ENCODE measurements at regions not wholly inside any gene's neighbourhood (a gene's known extent, or its start where the extent isn't known, plus 50 kb on each side); places are given as distances from the start of the nearest gene placed in this dataset.
"Not testable (repeated sequence)": the region's sequence is repeated elsewhere in the genome, so short reads cannot be mapped to it uniquely, and the experiment has no call there.

GRCh38 chr6:11443125-11443524, 94.4 kb upstream of the TMEM170B start:
- H3K27ac ChIP-seq (ENCODE audit: low read length, poor library complexity, severe bottlenecking); H3K18ac ChIP-seq (ENCODE audit: low read depth in 1 of 2, low read length in 2 of 2); H3K4ac ChIP-seq (ENCODE audit: low read depth in 1 of 2, low read length in 2 of 2); H2AK5ac ChIP-seq (ENCODE audit: low read length, severe bottlenecking); H2BK120ac ChIP-seq (ENCODE audit: low read depth, low read length); H3K9ac ChIP-seq (ENCODE audit: low read length); H4K91ac ChIP-seq (ENCODE audit: low read length); H3K27me3 ChIP-seq (ENCODE audit: control insufficient read depth in 1 of 2, insufficient read depth in 1 of 2, low read length in 2 of 2); H4K8ac ChIP-seq (ENCODE audit: low read length); H3K23ac ChIP-seq (ENCODE audit: low read length in 2 of 2); H3K14ac ChIP-seq (ENCODE audit: low read length in 2 of 2); H3K36me3 ChIP-seq (ENCODE audit: control insufficient read depth in 1 of 2, insufficient read depth in 2 of 2, low read depth in 1 of 2, low read length in 2 of 2); H3K79me1 ChIP-seq (replicated peaks; ENCODE audit: low read length, poor library complexity, severe bottlenecking); DNase-seq; H3K4me2 ChIP-seq (ENCODE audit: low read length, poor library complexity, severe bottlenecking); H2AFZ ChIP-seq (ENCODE audit: low read depth, low read length); H3K4me3 ChIP-seq (ENCODE audit: insufficient read depth in 1 of 2, low read depth in 1 of 2, low read length in 2 of 2); H3K4me1 ChIP-seq (ENCODE audit: control insufficient read depth, insufficient read depth, low read depth, low read length); H2BK5ac ChIP-seq (ENCODE audit: low read depth, low read length, poor library complexity, severe bottlenecking); H2BK12ac ChIP-seq (ENCODE audit: low read length in 2 of 2); H2BK15ac ChIP-seq (ENCODE audit: low read depth, poor library complexity, severe bottlenecking); H3K9me3 ChIP-seq (ENCODE audit: control insufficient read depth, low read length): not testable (repeated sequence)
- 82% methylated on average over 1 of the region's 1 CpG for WGBS

GRCh38 chr6:11442495-11442894, 95.1 kb upstream of the TMEM170B start:
- no peak overlapping the region for H3K4ac ChIP-seq (ENCODE audit: low read depth in 1 of 2, low read length in 2 of 2)

GRCh38 chr6:11439876-11440275, 97.7 kb upstream of the TMEM170B start:
- Histone ChIP-seq H3K4me1 (ENCODE audit: control insufficient read depth, insufficient read depth, low read depth, low read length) (peaks cover 1% of the 10 kb centered on the region), H2BK120ac (ENCODE audit: low read depth, low read length) (no peak overlapping the region), H3K4me2 (ENCODE audit: low read length, poor library complexity, severe bottlenecking) (no peak overlapping the region), H3K27ac (ENCODE audit: low read length, poor library complexity, severe bottlenecking) (no peak overlapping the region), H3K36me3 (ENCODE audit: control insufficient read depth in 1 of 2, insufficient read depth in 2 of 2, low read depth in 1 of 2, low read length in 2 of 2) (no peaks in the 10 kb centered on the region), H3K4me3 (ENCODE audit: insufficient read depth in 1 of 2, low read depth in 1 of 2, low read length in 2 of 2) (no peak overlapping the region), H3K79me1 (replicated peaks; ENCODE audit: low read length, poor library complexity, severe bottlenecking) (no peaks in the 10 kb centered on the region), H3K18ac (ENCODE audit: low read depth in 1 of 2, low read length in 2 of 2) (no peak overlapping the region), H3K27me3 (ENCODE audit: control insufficient read depth in 1 of 2, insufficient read depth in 1 of 2, low read length in 2 of 2) (no peaks in the 10 kb centered on the region), H2BK5ac (ENCODE audit: low read depth, low read length, poor library complexity, severe bottlenecking) (no peak overlapping the region), H3K14ac (ENCODE audit: low read length in 2 of 2) (no peak overlapping the region), H3K23ac (ENCODE audit: low read length in 2 of 2) (no peak overlapping the region), H4K91ac (ENCODE audit: low read length) (no peak overlapping the region), H2BK12ac (ENCODE audit: low read length in 2 of 2) (no peak overlapping the region), H2AFZ (ENCODE audit: low read depth, low read length) (no peak overlapping the region), H2AK5ac (ENCODE audit: low read length, severe bottlenecking) (no peak overlapping the region), H3K9me3 (ENCODE audit: control insufficient read depth, low read length) (no peaks in the 10 kb centered on the region), H3K4ac (ENCODE audit: low read depth in 1 of 2, low read length in 2 of 2) (no peak overlapping the region), H2BK15ac (ENCODE audit: low read depth, poor library complexity, severe bottlenecking) (no peak overlapping the region), H3K9ac (ENCODE audit: low read length) (no peak overlapping the region), H4K8ac (ENCODE audit: low read length) (no peak overlapping the region)
- DNase-seq, result no peak
- WGBS, result no CpG with 5 or more reads among the region's 2 CpGs

More at GRCh38 chr6:11442495-11442894, 95.1 kb upstream of the TMEM170B start:
- Histone ChIP-seq H3K4me3 (ENCODE audit: insufficient read depth in 1 of 2, low read depth in 1 of 2, low read length in 2 of 2) (no peak overlapping the region), H2AFZ (ENCODE audit: low read depth, low read length) (no peak overlapping the region), H3K9ac (ENCODE audit: low read length) (no peak overlapping the region), H3K4me2 (ENCODE audit: low read length, poor library complexity, severe bottlenecking) (no peak overlapping the region), H2BK5ac (ENCODE audit: low read depth, low read length, poor library complexity, severe bottlenecking) (no peak overlapping the region), H3K27ac (ENCODE audit: low read length, poor library complexity, severe bottlenecking) (no peak overlapping the region), H3K18ac (ENCODE audit: low read depth in 1 of 2, low read length in 2 of 2) (no peak overlapping the region), H2BK120ac (ENCODE audit: low read depth, low read length) (no peak overlapping the region), H3K23ac (ENCODE audit: low read length in 2 of 2) (no peak overlapping the region), H2AK5ac (ENCODE audit: low read length, severe bottlenecking) (no peak overlapping the region), H2BK15ac (ENCODE audit: low read depth, poor library complexity, severe bottlenecking) (no peak overlapping the region), H3K9me3 (ENCODE audit: control insufficient read depth, low read length) (no peaks in the 10 kb centered on the region), H3K27me3 (ENCODE audit: control insufficient read depth in 1 of 2, insufficient read depth in 1 of 2, low read length in 2 of 2) (no peaks in the 10 kb centered on the region), H4K8ac (ENCODE audit: low read length) (no peak overlapping the region), H2BK12ac (ENCODE audit: low read length in 2 of 2) (no peak overlapping the region), H3K79me1 (replicated peaks; ENCODE audit: low read length, poor library complexity, severe bottlenecking) (no peaks in the 10 kb centered on the region), H3K4me1 (ENCODE audit: control insufficient read depth, insufficient read depth, low read depth, low read length) (peaks cover 1% of the 10 kb centered on the region), H3K14ac (ENCODE audit: low read length in 2 of 2) (no peak overlapping the region), H4K91ac (ENCODE audit: low read length) (no peak overlapping the region), H3K36me3 (ENCODE audit: control insufficient read depth in 1 of 2, insufficient read depth in 2 of 2, low read depth in 1 of 2, low read length in 2 of 2) (no peaks in the 10 kb centered on the region)
- no peak for DNase-seq
- 84% methylated on average over 2 of the region's 2 CpGs for WGBS

GRCh38 chr6:11439017-11439420, 98.5 kb upstream of the TMEM170B start:
- Histone ChIP-seq H3K9me3 (ENCODE audit: control insufficient read depth, low read length) (no peaks in the 10 kb centered on the region), H2BK5ac (ENCODE audit: low read depth, low read length, poor library complexity, severe bottlenecking) (no peak overlapping the region), H3K36me3 (ENCODE audit: control insufficient read depth in 1 of 2, insufficient read depth in 2 of 2, low read depth in 1 of 2, low read length in 2 of 2) (no peaks in the 10 kb centered on the region), H4K8ac (ENCODE audit: low read length) (no peak overlapping the region), H3K4me3 (ENCODE audit: insufficient read depth in 1 of 2, low read depth in 1 of 2, low read length in 2 of 2) (no peak overlapping the region), H2AK5ac (ENCODE audit: low read length, severe bottlenecking) (no peak overlapping the region), H2AFZ (ENCODE audit: low read depth, low read length) (no peak overlapping the region), H3K14ac (ENCODE audit: low read length in 2 of 2) (no peak overlapping the region), H4K91ac (ENCODE audit: low read length) (no peak overlapping the region), H3K4ac (ENCODE audit: low read depth in 1 of 2, low read length in 2 of 2) (no peak overlapping the region), H3K9ac (ENCODE audit: low read length) (no peak overlapping the region), H3K23ac (ENCODE audit: low read length in 2 of 2) (no peak overlapping the region), H3K4me1 (ENCODE audit: control insufficient read depth, insufficient read depth, low read depth, low read length) (peaks cover 3% of the 10 kb centered on the region), H3K27me3 (ENCODE audit: control insufficient read depth in 1 of 2, insufficient read depth in 1 of 2, low read length in 2 of 2) (no peaks in the 10 kb centered on the region), H2BK120ac (ENCODE audit: low read depth, low read length) (no peak overlapping the region), H3K27ac (ENCODE audit: low read length, poor library complexity, severe bottlenecking) (no peak overlapping the region), H2BK12ac (ENCODE audit: low read length in 2 of 2) (no peak overlapping the region), H3K4me2 (ENCODE audit: low read length, poor library complexity, severe bottlenecking) (no peak overlapping the region), H3K18ac (ENCODE audit: low read depth in 1 of 2, low read length in 2 of 2) (no peak overlapping the region), H3K79me1 (replicated peaks; ENCODE audit: low read length, poor library complexity, severe bottlenecking) (no peaks in the 10 kb centered on the region), H2BK15ac (ENCODE audit: low read depth, poor library complexity, severe bottlenecking) (no peak overlapping the region)
- no peak for DNase-seq
- 73% methylated on average over 2 of the region's 2 CpGs for WGBS
